HG03354 (cell line): ENCODE measurements at regions not wholly inside any gene's neighbourhood (a gene's known extent, or its start where the extent isn't known, plus 50 kb on each side); places are given as distances from the start of the nearest gene placed in this dataset.
"Not testable (repeated sequence)": the region's sequence is repeated elsewhere in the genome, so short reads cannot be mapped to it uniquely, and the experiment has no call there.

ENCODE experiments used
- ATAC-seq: cut with Tn5 transposase; IDR thresholded peaks from one replicate; pipeline ENCODE4 v1.9.1; 2021; ENCODE audit warnings: mild to moderate bottlenecking; ENCODE audit not compliant: unreplicated experiment, poor library complexity, severe bottlenecking

- ATAC-seq: no peak
Measured at GRCh38 chr2:221726894-221727513, 154.9 kb upstream of the EPHA4 start.

GRCh38 chr2:221724631-221725203 is 152.6 kb upstream of the EPHA4 start:
- ATAC-seq: no peak

- ATAC-seq: not testable (repeated sequence)
Measured at GRCh38 chr2:221724117-221724516, 152.0 kb upstream of the EPHA4 start.

DNA sequence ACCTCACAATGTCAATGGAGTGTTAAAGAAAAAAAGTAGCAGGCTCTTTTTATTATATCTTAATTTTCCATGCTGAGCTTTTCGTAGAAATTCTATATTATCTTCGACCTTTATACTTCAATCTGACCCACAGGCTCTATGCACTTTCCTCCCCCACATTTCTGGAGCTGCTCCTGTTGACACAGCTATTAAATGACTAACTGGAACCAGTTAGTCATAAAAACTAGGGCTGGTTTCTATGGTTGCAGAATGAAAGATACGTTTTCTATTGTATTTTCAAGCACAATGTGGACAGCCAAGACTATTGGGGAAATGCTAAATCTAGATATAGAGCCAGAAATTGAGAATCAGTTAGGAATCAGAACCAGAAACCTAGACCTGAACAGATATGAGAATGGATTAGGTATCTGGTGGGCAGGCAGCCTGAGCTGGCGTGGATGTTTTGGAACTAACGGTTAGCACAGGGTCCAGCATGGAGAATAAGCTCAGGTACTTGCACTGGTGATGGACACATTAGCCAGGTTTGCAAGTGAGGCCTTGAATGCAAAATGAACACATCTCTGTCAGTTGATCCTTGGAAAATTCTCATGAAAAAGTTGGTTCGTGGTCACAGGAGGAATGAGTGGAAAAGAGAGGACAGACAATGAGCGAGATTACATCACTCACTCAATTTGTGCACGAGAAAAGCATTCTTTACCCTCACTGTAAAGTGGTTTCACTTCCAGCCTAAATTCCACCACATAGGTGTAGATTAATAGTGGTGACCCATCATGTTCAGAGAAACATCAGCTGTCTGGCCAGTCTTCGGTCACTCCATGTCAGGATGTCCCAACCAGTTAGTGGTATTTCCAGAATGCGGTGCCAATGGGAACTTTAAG is 144.6 kb upstream of the EPHA4 start:
- no peak for ATAC-seq

- no peak for ATAC-seq
Measured at GRCh38 chr2:221715523-221716247, 143.6 kb upstream of the EPHA4 start.

GRCh38 chr2:221710744-221711143 is 138.6 kb upstream of the EPHA4 start:
- ATAC-seq: no peak

- ATAC-seq: no peak
Measured at GRCh38 chr2:221708902-221709301, 136.8 kb upstream of the EPHA4 start.

GRCh38 chr2:221705185-221705877 is 133.2 kb upstream of the EPHA4 start:
- no peak for ATAC-seq

DNA sequence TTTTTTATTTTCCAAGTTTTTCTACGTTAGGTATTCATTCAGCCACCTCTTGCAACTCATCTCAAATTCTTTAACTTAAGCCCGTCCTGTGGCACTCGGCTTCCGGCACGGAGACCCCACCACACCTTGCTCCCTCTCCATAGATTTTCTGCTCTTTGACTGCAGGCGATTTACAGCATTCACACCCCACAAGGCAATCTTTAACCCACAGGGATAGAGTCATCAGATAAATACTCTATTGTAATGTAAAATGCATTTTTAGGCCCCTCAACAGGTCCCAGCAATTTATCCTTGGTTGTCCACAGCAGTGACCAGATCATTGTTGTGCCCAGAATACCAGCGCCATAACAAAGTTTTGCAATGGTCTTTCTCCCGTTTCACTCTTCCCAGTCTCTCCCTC is 132.3 kb upstream of the EPHA4 start:
- no peak for ATAC-seq

DNA sequence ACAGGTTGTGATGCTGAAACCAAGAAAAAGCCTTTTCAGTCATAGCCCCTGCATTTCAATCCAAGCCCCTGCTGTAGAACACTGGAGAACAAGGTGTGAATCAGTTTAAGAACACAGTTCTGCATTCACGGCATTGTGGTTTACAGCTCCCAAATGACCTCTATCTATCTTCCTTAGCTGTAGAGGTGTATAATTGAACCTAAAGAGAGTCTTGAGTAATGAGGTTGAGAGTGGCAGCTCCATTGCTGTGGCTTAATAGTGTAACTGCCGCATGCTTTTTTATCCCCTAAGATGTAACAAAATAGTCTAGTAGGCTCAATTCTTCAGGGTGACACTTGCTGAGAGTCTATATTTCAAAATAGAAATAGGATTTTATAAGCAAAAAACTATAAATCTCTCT is 121.3 kb upstream of the EPHA4 start:
- no peak for ATAC-seq

DNA sequence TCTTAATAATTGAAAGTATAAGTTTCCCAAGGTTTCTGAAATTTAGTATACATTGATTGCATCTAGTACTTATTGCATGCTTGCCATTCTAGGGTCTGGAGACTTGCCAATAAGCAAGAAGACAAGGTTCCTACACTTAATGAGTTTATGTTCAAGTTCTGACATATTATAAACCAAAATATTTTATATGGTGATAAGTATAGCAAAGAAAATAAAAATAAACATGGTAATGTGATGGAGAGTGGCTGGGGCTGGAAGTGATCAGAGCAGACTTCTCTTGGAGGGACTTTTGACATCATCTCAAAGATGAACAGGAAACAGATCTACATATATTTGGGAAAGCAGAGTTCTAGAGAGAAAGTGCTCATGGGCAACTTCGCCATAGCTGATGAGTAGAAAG is 119.5 kb upstream of the EPHA4 start:
- ATAC-seq: no peak

- no peak for ATAC-seq
Measured at GRCh38 chr2:221689140-221689539, 117.0 kb upstream of the EPHA4 start.

DNA sequence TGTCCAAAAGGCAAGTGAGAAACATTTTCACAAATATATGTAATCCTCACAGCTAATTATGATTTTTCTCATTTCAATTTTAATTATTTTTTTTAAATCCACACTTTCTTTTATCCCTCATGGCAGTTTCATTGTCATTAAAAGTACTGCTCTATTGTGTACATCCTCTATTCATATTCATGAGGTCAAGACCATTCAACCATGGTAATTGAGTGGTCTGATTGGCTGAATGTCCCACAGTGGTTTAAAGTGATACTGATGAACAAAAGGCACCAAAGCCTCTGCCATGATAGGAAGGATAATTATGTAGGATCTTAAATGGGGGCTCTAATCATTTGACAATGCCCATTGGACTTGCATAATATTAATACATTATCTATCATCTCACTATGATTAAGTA is 108.4 kb upstream of the EPHA4 start:
- no peak for ATAC-seq

DNA sequence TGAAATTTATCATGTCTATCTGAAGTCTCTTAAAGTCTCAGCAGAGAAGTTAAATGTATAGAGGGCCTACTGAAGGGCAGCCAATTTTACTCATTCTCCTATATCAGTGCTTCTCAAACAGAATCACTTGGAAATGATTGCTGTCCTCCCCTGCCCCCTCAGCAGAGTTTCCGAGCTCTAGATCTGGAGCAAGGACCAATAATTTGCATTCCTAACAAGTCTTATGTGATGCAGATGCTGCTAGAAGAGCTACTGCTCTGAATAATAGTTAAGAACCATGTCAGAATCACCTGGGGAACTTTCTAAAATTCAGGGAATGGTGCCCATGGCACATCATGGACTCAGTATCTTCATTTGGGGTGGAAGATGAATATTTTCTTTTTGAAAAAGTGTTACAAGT is 105.6 kb upstream of the EPHA4 start:
- no peak for ATAC-seq

- ATAC-seq: no peak
Measured at GRCh38 chr2:221676566-221677172, 104.6 kb upstream of the EPHA4 start.

DNA sequence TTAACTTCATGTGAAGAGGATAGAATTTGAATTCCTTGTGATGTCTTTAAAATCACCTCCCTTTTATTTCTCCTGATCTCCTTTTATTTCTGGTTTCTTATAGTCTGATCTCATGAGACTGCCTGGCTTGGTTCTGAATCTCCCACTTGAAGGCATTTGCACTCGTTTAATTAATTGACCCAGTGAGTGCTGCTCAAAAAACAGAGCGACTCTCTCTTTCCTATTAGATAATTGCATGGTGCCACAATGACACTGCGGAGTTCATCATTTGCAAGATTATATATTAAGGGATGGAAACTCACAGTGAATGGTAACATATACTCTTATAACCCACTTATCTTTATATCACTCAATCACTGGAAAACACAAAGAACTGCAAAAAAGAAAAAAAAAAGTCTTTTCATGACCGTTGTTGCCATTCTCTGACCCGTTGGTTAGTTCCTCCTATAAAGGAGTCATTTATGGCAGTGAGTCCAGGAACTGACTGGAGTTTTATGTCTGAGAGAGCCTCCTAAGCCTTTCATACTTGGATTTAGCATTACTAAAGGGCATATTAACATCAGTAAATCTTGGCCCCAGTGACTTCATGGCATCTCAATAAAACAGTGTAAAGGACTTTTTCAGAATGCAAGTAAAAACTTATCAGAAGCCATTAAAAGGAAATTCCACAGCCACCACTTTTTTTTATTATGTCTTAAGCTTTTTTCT is 103.3 kb upstream of the EPHA4 start:
- no peak for ATAC-seq

- no peak for ATAC-seq
Measured at GRCh38 chr2:221674446-221674845, 102.3 kb upstream of the EPHA4 start.

DNA sequence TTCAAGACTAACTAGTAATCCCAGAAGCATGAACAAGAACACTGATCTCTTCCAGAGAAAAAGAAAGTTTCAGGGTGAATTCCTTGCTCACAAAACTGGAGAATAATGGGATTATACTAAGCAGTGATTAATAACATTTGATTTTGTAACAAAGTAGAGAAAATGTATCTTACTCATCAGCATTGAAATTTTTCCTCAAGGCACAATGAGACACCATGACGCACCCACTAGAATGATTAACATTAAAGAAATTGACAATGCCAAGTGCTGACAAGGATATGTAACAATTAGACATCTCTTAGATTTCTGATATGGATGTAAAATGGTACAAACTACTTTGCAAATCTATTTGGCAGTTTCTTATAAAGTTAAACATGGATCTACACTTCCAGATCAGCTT is 101.1 kb upstream of the EPHA4 start:
- no peak for ATAC-seq

GRCh38 chr2:221671515-221671914 is 99.4 kb upstream of the EPHA4 start:
- no peak for ATAC-seq
